DND-41 (cell line): ENCODE measurements at regions not wholly inside any gene's neighbourhood (a gene's known extent, or its start where the extent isn't known, plus 50 kb on each side); places are given as distances from the start of the nearest gene placed in this dataset.

Experiments used
- CTCF ChIP-seq: IDR thresholded peaks from 2 replicates; pipeline ENCODE4 v1.5.1; 2012; ENCODE audit warnings: borderline replicate concordance, low read length, moderate library complexity, mild to moderate bottlenecking; ENCODE audit not compliant: poor library complexity, severe bottlenecking; ENCODE audit errors: extremely low read depth
- EZH2 ChIP-seq: IDR thresholded peaks from 3 replicates; pipeline ENCODE4 v1.6.1; 2012; ENCODE audit warnings: borderline replicate concordance, low read depth, mild to moderate bottlenecking, moderate library complexity, low read length, inconsistent platforms; ENCODE audit not compliant: severe bottlenecking

- TF ChIP-seq CTCF (no peak), EZH2 (no peak)
Measured at GRCh38 chr10:131651674-131652437, 249.0 kb upstream of the PPP2R2D start.
